ENCODE measurements at regions not wholly inside any gene's neighbourhood (a gene's known extent, or its start where the extent isn't known, plus 50 kb on each side); places are given as distances from the start of the nearest gene placed in this dataset.

GRCh38 chr3:83500422-83500821, 1458.4 kb upstream of the CADM2 start:
- H3K9me3 ChIP-seq (ENCODE audit: low read length): no peaks in the 10 kb centered on the region
- TF ChIP-seq RAD21 (conservative IDR thresholded peaks at IDR 0.05): no peak
- TF ChIP-seq POLR2AphosphoS5 (IDR thresholded peaks at IDR 0.05): no peak
- no peak for TF ChIP-seq TAF1 (IDR thresholded peaks at IDR 0.05; ENCODE audit: low read depth)
- no peak for TF ChIP-seq SMC3 (conservative IDR thresholded peaks at IDR 0.05; ENCODE audit: poor library complexity)
- TF ChIP-seq MXI1 (conservative IDR thresholded peaks at IDR 0.05; ENCODE audit: poor library complexity, severe bottlenecking): no peak
- TF ChIP-seq EP300 (conservative IDR thresholded peaks at IDR 0.05; ENCODE audit: poor library complexity, severe bottlenecking): no peak
- no peak for TF ChIP-seq EZH2 (IDR thresholded peaks at IDR 0.05; ENCODE audit: borderline replicate concordance, insufficient read depth, low read length, poor library complexity, severe bottlenecking)
- TF ChIP-seq CTCF (IDR thresholded peaks at IDR 0.05; ENCODE audit: poor library complexity, severe bottlenecking): no peak
- TF ChIP-seq REST (IDR thresholded peaks at IDR 0.05; ENCODE audit: borderline replicate concordance): no peak
- H3K9ac ChIP-seq (ENCODE audit: low read length): no peak overlapping the region
- H3K36me3 ChIP-seq (ENCODE audit: insufficient read depth, low read length): no peaks in the 10 kb centered on the region
- H3K27ac ChIP-seq (ENCODE audit: low read length): no peak overlapping the region
- H3K4me2 ChIP-seq (ENCODE audit: low read length): no peak overlapping the region
- H2AFZ ChIP-seq (ENCODE audit: low read depth, low read length): no peak overlapping the region
- no peaks in the 10 kb centered on the region for H3K9me2 ChIP-seq (ENCODE audit: insufficient read depth, low read length)
- no peak overlapping the region for H3K4me3 ChIP-seq (ENCODE audit: low read length)
- no peaks in the 10 kb centered on the region for H3F3A ChIP-seq (ENCODE audit: insufficient read depth, low read length, poor library complexity, severe bottlenecking)
- H4K20me1 ChIP-seq (ENCODE audit: insufficient read depth): no peaks in the 10 kb centered on the region
- no peaks in the 10 kb centered on the region for H3K27me3 ChIP-seq (ENCODE audit: insufficient read depth, low read depth, low read length)
- H3K79me2 ChIP-seq (replicated peaks; ENCODE audit: insufficient read depth, low read length): no peaks in the 10 kb centered on the region

GRCh38 chr3:83500931-83501330, 1457.9 kb upstream of the CADM2 start:
- Histone ChIP-seq H3K9me2 (ENCODE audit: insufficient read depth, low read length) (no peaks in the 10 kb centered on the region), H3K27me3 (ENCODE audit: insufficient read depth, low read depth, low read length) (no peaks in the 10 kb centered on the region), H3K4me3 (ENCODE audit: low read length) (no peak overlapping the region), H3K36me3 (ENCODE audit: insufficient read depth, low read length) (no peaks in the 10 kb centered on the region), H2AFZ (ENCODE audit: low read depth, low read length) (no peak overlapping the region), H3F3A (ENCODE audit: insufficient read depth, low read length, poor library complexity, severe bottlenecking) (no peaks in the 10 kb centered on the region), H3K4me2 (ENCODE audit: low read length) (no peak overlapping the region), H3K9me3 (ENCODE audit: low read length) (no peaks in the 10 kb centered on the region), H3K27ac (ENCODE audit: low read length) (no peak overlapping the region), H3K79me2 (replicated peaks; ENCODE audit: insufficient read depth, low read length) (no peaks in the 10 kb centered on the region), H3K9ac (ENCODE audit: low read length) (no peak overlapping the region), H4K20me1 (ENCODE audit: insufficient read depth) (no peaks in the 10 kb centered on the region)
- TF ChIP-seq CTCF (IDR thresholded peaks at IDR 0.05; ENCODE audit: poor library complexity, severe bottlenecking): no peak
- no peak for TF ChIP-seq EZH2 (IDR thresholded peaks at IDR 0.05; ENCODE audit: borderline replicate concordance, insufficient read depth, low read length, poor library complexity, severe bottlenecking)
- TF ChIP-seq SMC3 (conservative IDR thresholded peaks at IDR 0.05; ENCODE audit: poor library complexity): no peak
- no peak for TF ChIP-seq REST (IDR thresholded peaks at IDR 0.05; ENCODE audit: borderline replicate concordance)
- no peak for TF ChIP-seq TAF1 (IDR thresholded peaks at IDR 0.05; ENCODE audit: low read depth)
- no peak for TF ChIP-seq RAD21 (conservative IDR thresholded peaks at IDR 0.05)
- no peak for TF ChIP-seq POLR2AphosphoS5 (IDR thresholded peaks at IDR 0.05)
- TF ChIP-seq MXI1 (conservative IDR thresholded peaks at IDR 0.05; ENCODE audit: poor library complexity, severe bottlenecking): no peak
- no peak for TF ChIP-seq EP300 (conservative IDR thresholded peaks at IDR 0.05; ENCODE audit: poor library complexity, severe bottlenecking)
